B cell (primary cell): ENCODE measurements at regions not wholly inside any gene's neighbourhood (a gene's known extent, or its start where the extent isn't known, plus 50 kb on each side); places are given as distances from the start of the nearest gene placed in this dataset.

Source experiments
- ATAC-seq: fragments of 200-7000 bp; cut with Tn5 transposase; one replicate; pipeline ENCODE4 v1.10.0; 2021; ENCODE audit warnings: low read depth, mild to moderate bottlenecking, moderate number of reproducible peaks, moderate library complexity
- CTCF ChIA-PET: fragments of 350-600 bp; sonication (Branson Sonifier 250); formaldehyde crosslinking; loops from one replicate; lab custom pipeline; 2021; ENCODE audit warnings: antibody characterized with exemption, inconsistent platforms; lab: Charles Lee
- POLR2A ChIA-PET: fragments of 350-600 bp; sonication (Branson Sonifier 250); formaldehyde crosslinking; loops from one replicate; lab custom pipeline; 2021; ENCODE audit warnings: antibody characterized with exemption; lab: Charles Lee
- DNase-seq: peaks from one replicate; pipeline ENCODE4 v3.0.0; 2013
- H2AFZ ChIP-seq: 2 replicates; pipeline ENCODE4 v1.6.1; 2012; ENCODE audit warnings: mild to moderate bottlenecking, low read depth, low read length; ENCODE audit not compliant: insufficient read depth, poor library complexity, severe bottlenecking
- H3K27ac ChIP-seq, 2 donors: 1 replicate in 1 of 2; 2 replicates in 1 of 2; pipeline ENCODE4 v1.5.1; 2012 to 2013; ENCODE audit warnings: low read length in 2 of 2, mild to moderate bottlenecking in 2 of 2, moderate library complexity in 1 of 2
- H3K27me3 ChIP-seq, 4 experiments: fragments of 200-600 bp in 1 of 4; sonication (generic) in 1 of 4; replicated peaks in 1 of 4; 1 replicate in 2 of 4; 2 replicates in 2 of 4; pipeline versions ENCODE4 v1.6.1 to v1.7.0; 2013 to 2016; ENCODE audit warnings: low read length in 3 of 4, mild to moderate bottlenecking in 2 of 4, mixed read lengths in 1 of 4, moderate library complexity in 1 of 4; ENCODE audit not compliant: insufficient read depth in 4 of 4, control insufficient read depth in 3 of 4; ENCODE audit errors: control extremely low read depth in 1 of 4
- H3K36me3 ChIP-seq, 2 experiments: replicated peaks in 1 of 2; 1 replicate in 1 of 2; 2 replicates in 1 of 2; pipeline versions ENCODE4 v1.6.1 to v1.7.1; 2013; ENCODE audit warnings: low read length in 1 of 2; ENCODE audit not compliant: insufficient read depth in 2 of 2, control insufficient read depth in 1 of 2; ENCODE audit errors: control extremely low read depth in 1 of 2, extremely low read depth in 1 of 2
- H3K4me1 ChIP-seq, 2 donors: fragments of 200-600 bp in 1 of 2; sonication (generic) in 1 of 2; 1 replicate in 1 of 2; 2 replicates in 1 of 2; pipeline versions ENCODE4 v1.5.1 to v1.6.1; 2013 to 2017; ENCODE audit warnings: low read length in 2 of 2; ENCODE audit not compliant: control insufficient read depth in 2 of 2, insufficient read depth in 2 of 2
- H3K4me2 ChIP-seq: replicated peaks from 2 replicates; pipeline ENCODE3; 2012; ENCODE audit warnings: mild to moderate bottlenecking, low read depth, low read length; ENCODE audit not compliant: poor library complexity, severe bottlenecking
- H3K4me3 ChIP-seq, 5 experiments: fragments of 200-600 bp in 1 of 5; sonication (generic) in 1 of 5; 1 replicate in 3 of 5; 2 replicates in 2 of 5; pipeline versions ENCODE4 v1.5.1 to v1.7.0; 2011 to 2016; ENCODE audit warnings: low read length in 4 of 5, mild to moderate bottlenecking in 4 of 5, low read depth in 2 of 5, control low read depth in 1 of 5, moderate library complexity in 1 of 5; ENCODE audit not compliant: insufficient read depth in 1 of 5; ENCODE audit errors: control extremely low read depth in 1 of 5, extremely low read depth in 1 of 5
- H3K79me2 ChIP-seq: fragments of 200-600 bp; sonication (generic); one replicate; pipeline ENCODE4 v1.6.0; 2016; ENCODE audit warnings: low read length; ENCODE audit not compliant: control insufficient read depth, insufficient read depth
- H3K9ac ChIP-seq: fragments of 200-600 bp; sonication (generic); 2 replicates; pipeline ENCODE4 v1.6.1; 2017; ENCODE audit warnings: mild to moderate bottlenecking, low read length, moderate library complexity
- H3K9me3 ChIP-seq, 3 donors: one replicate each; pipeline versions ENCODE4 v1.6.1 to v1.7.1; 2013; ENCODE audit warnings: low read length in 2 of 3; ENCODE audit not compliant: control insufficient read depth in 2 of 3, insufficient read depth in 1 of 3; ENCODE audit errors: control extremely low read depth in 1 of 3
- H4K20me1 ChIP-seq: 2 replicates; pipeline ENCODE4 v1.6.0; 2012; ENCODE audit warnings: mild to moderate bottlenecking, low read length; ENCODE audit not compliant: insufficient read depth, control insufficient read depth, poor library complexity, severe bottlenecking
- H3K27ac Mint-ChIP-seq: one replicate; pipeline ENCODE4 v1.8.0; 2021; ENCODE audit warnings: mixed read lengths
- H3K27me3 Mint-ChIP-seq: one replicate; pipeline ENCODE4 v1.8.0; 2021; ENCODE audit warnings: mixed read lengths
- H3K4me1 Mint-ChIP-seq: one replicate; pipeline ENCODE4 v1.8.0; 2021; ENCODE audit warnings: mixed read lengths
- H3K4me3 Mint-ChIP-seq: one replicate; pipeline ENCODE4 v1.8.0; 2021; ENCODE audit warnings: mixed read lengths
- H3K9me3 Mint-ChIP-seq: one replicate; pipeline ENCODE4 v1.8.0; 2022; ENCODE audit warnings: mixed read lengths; ENCODE audit not compliant: insufficient read depth
- CTCF ChIP-seq: fragments of 200-600 bp; IDR thresholded peaks from one replicate; pipeline ENCODE4 v1.8.0; 2022; ENCODE audit warnings: antibody characterized with exemption, mild to moderate bottlenecking
- EZH2 ChIP-seq: IDR thresholded peaks from 2 replicates; pipeline ENCODE4 v1.6.1; 2012; ENCODE audit warnings: borderline replicate concordance, low read depth, mild to moderate bottlenecking, moderate library complexity, low read length; ENCODE audit not compliant: insufficient read depth, poor library complexity, severe bottlenecking
- WGBS: methylation state at CpG from one replicate; pipeline ENCODE4 v1.1.5; 2013; ENCODE audit warnings: missing lambda C conversion rate; ENCODE audit not compliant: insufficient coverage; 5-methylcytosine and 5-hydroxymethylcytosine counted together
- intact Hi-C: fragments of 100-400 bp; cut with micrococcal nuclease; formaldehyde crosslinking; loops from one replicate; pipeline ENCODE4 v1.10.0; 2022

- no peaks in the 10 kb centered on the region for H3K27me3 ChIP-seq
- TF ChIP-seq EZH2 = no peak
- TF ChIP-seq CTCF = no peak
- no peak overlapping the region for H3K9ac ChIP-seq
- ChIA-PET POLR2A (no interaction called here), CTCF (no interaction called here)
- no peak overlapping the region for H3K4me2 ChIP-seq
- Mint-ChIP-seq H3K4me3 (no peak overlapping the region), H3K9me3 (no peaks in the 10 kb centered on the region), H3K27ac (no peak overlapping the region), H3K4me1 (no peaks in the 10 kb centered on the region), H3K27me3 (no peaks in the 10 kb centered on the region)
- WGBS = no CpG with 5 or more reads among the region's 2 CpGs
- H4K20me1 ChIP-seq = no peaks in the 10 kb centered on the region
- no peak overlapping the region for H3K27ac ChIP-seq
- H3K79me2 ChIP-seq = no peaks in the 10 kb centered on the region
- intact Hi-C loops = no loop called here
- DNase-seq = no peak
- H2AFZ ChIP-seq = no peak overlapping the region
- no peaks in the 10 kb centered on the region for H3K36me3 ChIP-seq
- H3K9me3 ChIP-seq = no peaks in the 10 kb centered on the region
- ATAC-seq = no peak
- no peaks in the 10 kb centered on the region for H3K4me1 ChIP-seq
- H3K4me3 ChIP-seq = no peak overlapping the region
Observed at GRCh38 chr4:92111493-92111892, 192.3 kb upstream of the GRID2 start.

GRCh38 chr4:92112805-92113204 lies 191.0 kb upstream of the GRID2 start:
- ChIA-PET CTCF (no interaction called here), POLR2A (no interaction called here)
- Histone ChIP-seq H3K9me3 (no peaks in the 10 kb centered on the region), H3K9ac (no peak overlapping the region), H3K4me1 (no peaks in the 10 kb centered on the region), H3K36me3 (no peaks in the 10 kb centered on the region), H3K27ac (no peak overlapping the region), H3K79me2 (no peaks in the 10 kb centered on the region), H4K20me1 (no peaks in the 10 kb centered on the region), H3K27me3 (no peaks in the 10 kb centered on the region), H3K4me2 (no peak overlapping the region), H3K4me3 (no peak overlapping the region), H2AFZ (no peak overlapping the region)
- TF ChIP-seq EZH2 = no peak
- TF ChIP-seq CTCF = no peak
- Mint-ChIP-seq H3K27ac (no peak overlapping the region), H3K4me1 (no peaks in the 10 kb centered on the region), H3K4me3 (no peak overlapping the region), H3K27me3 (no peaks in the 10 kb centered on the region), H3K9me3 (no peaks in the 10 kb centered on the region)
- no peak for ATAC-seq
- DNase-seq = no peak
- 92% methylated on average over 1 of the region's 2 CpGs for WGBS
- intact Hi-C loops = no loop called here
